Osteoblast (primary cell): ENCODE measurements at regions not wholly inside any gene's neighbourhood (a gene's known extent, or its start where the extent isn't known, plus 50 kb on each side); places are given as distances from the start of the nearest gene placed in this dataset.

Experiments
- DNase-seq: peaks from one replicate; pipeline ENCODE4 v3.0.0; 2011; ENCODE audit warnings: low spot score, mixed read lengths; ENCODE audit not compliant: insufficient read length; ENCODE audit errors: missing footprints
- H2AFZ ChIP-seq: 2 replicates; pipeline ENCODE4 v1.6.0; 2011; ENCODE audit warnings: mild to moderate bottlenecking, low read length
- H3K27ac ChIP-seq: 2 replicates; pipeline ENCODE4 v1.5.1; 2011; ENCODE audit warnings: mild to moderate bottlenecking, low read depth, low read length, moderate library complexity
- H3K27me3 ChIP-seq: 2 replicates; pipeline ENCODE4 v1.6.0; 2012; ENCODE audit warnings: mild to moderate bottlenecking, control low read depth, inconsistent platforms, low read length, moderate library complexity; ENCODE audit not compliant: insufficient read depth
- H3K36me3 ChIP-seq: 2 replicates; pipeline ENCODE4 v1.5.1; 2011; ENCODE audit warnings: mild to moderate bottlenecking, low read length, control low read depth, moderate library complexity; ENCODE audit not compliant: insufficient read depth
- H3K4me1 ChIP-seq: 2 replicates; pipeline ENCODE4 v1.5.1; 2011; ENCODE audit warnings: mild to moderate bottlenecking, low read length, control low read depth, moderate library complexity; ENCODE audit not compliant: insufficient read depth
- H3K4me2 ChIP-seq: 2 replicates; pipeline ENCODE4 v1.6.0; 2011; ENCODE audit warnings: mild to moderate bottlenecking, low read length; ENCODE audit not compliant: insufficient read depth
- H3K4me3 ChIP-seq: fragments of 200-600 bp; sonication (generic); 3 replicates; pipeline ENCODE4 v1.5.1; 2012; ENCODE audit warnings: mild to moderate bottlenecking, low read length, inconsistent platforms; ENCODE audit not compliant: insufficient read depth
- H3K79me2 ChIP-seq: 2 replicates; pipeline ENCODE4 v1.6.0; 2012; ENCODE audit warnings: mild to moderate bottlenecking, low read length, control low read depth, inconsistent platforms; ENCODE audit not compliant: insufficient read depth
- H3K9me3 ChIP-seq: 2 replicates; pipeline ENCODE4 v1.5.1; 2011; ENCODE audit warnings: low read depth, low read length, control low read depth
- H4K20me1 ChIP-seq: 2 replicates; pipeline ENCODE4 v1.6.0; 2012; ENCODE audit warnings: mild to moderate bottlenecking, low read length, control low read depth; ENCODE audit not compliant: insufficient read depth
- CTCF ChIP-seq: IDR thresholded peaks from 2 replicates; pipeline ENCODE4 v1.5.1; 2011; ENCODE audit warnings: mild to moderate bottlenecking, low read depth, low read length, moderate library complexity; ENCODE audit errors: extremely low read depth

DNA sequence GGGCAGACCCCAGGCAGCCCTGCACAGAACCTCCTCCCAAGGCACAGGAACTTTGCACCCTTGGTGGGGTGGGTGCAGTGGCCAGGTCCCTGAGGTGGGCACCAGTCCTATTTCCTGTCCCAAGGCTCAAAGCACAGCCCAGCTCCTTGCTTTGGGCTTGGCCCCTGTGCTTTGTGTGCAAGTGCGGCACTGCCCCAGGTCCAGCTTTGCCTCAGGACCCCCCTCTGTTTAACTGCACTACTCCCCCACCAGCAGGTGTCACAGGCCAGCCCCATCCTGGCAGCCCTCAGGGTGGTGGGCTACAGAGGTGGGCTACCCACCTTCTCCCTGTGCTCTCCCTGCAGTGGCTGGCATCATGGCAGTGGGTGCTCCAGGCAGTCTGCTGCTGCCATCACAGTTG lies 2469.0 kb downstream of the PCDH7 start:
- H3K9me3 ChIP-seq: no peaks in the 10 kb centered on the region
- H2AFZ ChIP-seq: no peak overlapping the region
- H4K20me1 ChIP-seq: no peaks in the 10 kb centered on the region
- H3K4me2 ChIP-seq: no peak overlapping the region
- peak; percentile 13 for DNase-seq
- no peaks in the 10 kb centered on the region for H3K27me3 ChIP-seq
- no peaks in the 10 kb centered on the region for H3K79me2 ChIP-seq
- no peaks in the 10 kb centered on the region for H3K36me3 ChIP-seq
- no peak overlapping the region for H3K27ac ChIP-seq
- no peak for TF ChIP-seq CTCF
- H3K4me1 ChIP-seq: no peaks in the 10 kb centered on the region
- H3K4me3 ChIP-seq: no peak overlapping the region

GRCh38 chr4:33193109-33193508 lies 2472.9 kb downstream of the PCDH7 start:
- H3K4me2 ChIP-seq: no peak overlapping the region
- H4K20me1 ChIP-seq: no peaks in the 10 kb centered on the region
- no peak overlapping the region for H3K4me3 ChIP-seq
- no peaks in the 10 kb centered on the region for H3K27me3 ChIP-seq
- H3K9me3 ChIP-seq: no peaks in the 10 kb centered on the region
- no peak for TF ChIP-seq CTCF
- DNase-seq: no peak
- no peaks in the 10 kb centered on the region for H3K4me1 ChIP-seq
- H2AFZ ChIP-seq: no peak overlapping the region
- H3K36me3 ChIP-seq: no peaks in the 10 kb centered on the region
- H3K27ac ChIP-seq: no peak overlapping the region
- no peaks in the 10 kb centered on the region for H3K79me2 ChIP-seq

GRCh38 chr4:33200377-33200776 lies 2480.2 kb downstream of the PCDH7 start:
- no peak overlapping the region for H3K4me3 ChIP-seq
- no peak overlapping the region for H3K27ac ChIP-seq
- H4K20me1 ChIP-seq: no peaks in the 10 kb centered on the region
- no peaks in the 10 kb centered on the region for H3K4me1 ChIP-seq
- no peak overlapping the region for H2AFZ ChIP-seq
- no peaks in the 10 kb centered on the region for H3K27me3 ChIP-seq
- no peaks in the 10 kb centered on the region for H3K79me2 ChIP-seq
- DNase-seq: no peak
- peaks cover 3% of the 10 kb centered on the region for H3K9me3 ChIP-seq
- no peaks in the 10 kb centered on the region for H3K36me3 ChIP-seq
- H3K4me2 ChIP-seq: no peak overlapping the region
- TF ChIP-seq CTCF: no peak

GRCh38 chr4:33218238-33218637 lies 2498.1 kb downstream of the PCDH7 start:
- Histone ChIP-seq H2AFZ (no peak overlapping the region), H4K20me1 (no peaks in the 10 kb centered on the region), H3K79me2 (no peaks in the 10 kb centered on the region), H3K9me3 (no peaks in the 10 kb centered on the region), H3K27me3 (no peaks in the 10 kb centered on the region), H3K4me2 (no peak overlapping the region), H3K27ac (no peak overlapping the region), H3K4me1 (no peaks in the 10 kb centered on the region), H3K4me3 (no peak overlapping the region), H3K36me3 (no peaks in the 10 kb centered on the region)
- DNase-seq: no peak
- no peak for TF ChIP-seq CTCF
